ENCODE measurements at regions not wholly inside any gene's neighbourhood (a gene's known extent, or its start where the extent isn't known, plus 50 kb on each side); places are given as distances from the start of the nearest gene placed in this dataset.
"Not testable (repeated sequence)": the region's sequence is repeated elsewhere in the genome, so short reads cannot be mapped to it uniquely, and the experiment has no call there.

DNA sequence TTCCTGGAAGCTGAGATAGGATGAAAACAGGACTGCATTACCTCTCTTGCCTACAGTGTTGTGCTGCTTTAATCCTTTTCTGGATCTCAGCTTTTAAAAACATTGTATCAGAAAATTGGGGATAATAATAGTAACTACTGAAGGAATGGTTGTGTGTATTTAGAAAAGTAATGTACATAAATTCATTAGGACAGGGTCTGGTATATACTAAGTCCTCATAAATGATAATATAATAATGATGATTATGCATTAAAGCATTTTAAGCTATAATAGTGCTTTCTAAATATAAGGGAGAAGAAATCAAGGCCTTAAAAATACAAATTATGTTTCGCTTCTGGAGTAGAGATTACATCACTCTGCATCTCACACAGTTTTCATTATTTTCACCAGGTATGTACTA is 530.1 kb downstream of the ZNF385D start:
- CTCF ChIA-PET, result no interaction called here
- Mint-ChIP-seq H3K27ac (no peak overlapping the region), H3K36me3 (ENCODE audit: low read depth) (no peaks in the 10 kb centered on the region), H3K4me3 (no peak overlapping the region), H3K9me3 (peaks cover 15% of the 10 kb centered on the region), H3K4me1 (no peaks in the 10 kb centered on the region), H3K27me3 (no peaks in the 10 kb centered on the region)
- POLR2A ChIA-PET, result no interaction called here
- DNase-seq, result no peak

DNA sequence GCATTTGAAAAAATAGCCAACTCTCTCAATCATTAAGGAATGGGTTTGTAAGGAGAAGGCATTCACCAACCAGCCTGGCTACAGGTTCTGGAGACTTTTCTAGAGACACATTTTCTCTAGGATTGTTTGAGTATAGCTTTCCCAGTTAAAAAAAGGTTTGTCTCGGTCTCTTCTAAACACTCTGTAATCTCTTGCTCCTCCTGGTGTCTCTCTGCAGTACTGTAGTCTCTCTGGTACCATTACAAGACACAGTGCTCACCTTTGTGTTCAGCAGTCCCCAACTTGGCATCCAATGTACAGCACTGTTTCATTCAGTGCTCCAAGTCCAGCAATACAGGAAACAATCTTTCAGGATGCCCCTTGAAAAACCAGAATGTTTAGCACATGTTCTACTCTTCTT is 534.4 kb downstream of the ZNF385D start:
- no peak overlapping the region for H3K4me3 Mint-ChIP-seq
- no peaks in the 10 kb centered on the region for H3K27me3 Mint-ChIP-seq
- no peak overlapping the region for H3K27ac Mint-ChIP-seq
- peaks cover 17% of the 10 kb centered on the region for H3K9me3 Mint-ChIP-seq
- CTCF ChIA-PET, result no interaction called here
- no peaks in the 10 kb centered on the region for H3K4me1 Mint-ChIP-seq
- POLR2A ChIA-PET, result no interaction called here
- H3K36me3 Mint-ChIP-seq (ENCODE audit: low read depth), result no peaks in the 10 kb centered on the region
- DNase-seq, result no peak

DNA sequence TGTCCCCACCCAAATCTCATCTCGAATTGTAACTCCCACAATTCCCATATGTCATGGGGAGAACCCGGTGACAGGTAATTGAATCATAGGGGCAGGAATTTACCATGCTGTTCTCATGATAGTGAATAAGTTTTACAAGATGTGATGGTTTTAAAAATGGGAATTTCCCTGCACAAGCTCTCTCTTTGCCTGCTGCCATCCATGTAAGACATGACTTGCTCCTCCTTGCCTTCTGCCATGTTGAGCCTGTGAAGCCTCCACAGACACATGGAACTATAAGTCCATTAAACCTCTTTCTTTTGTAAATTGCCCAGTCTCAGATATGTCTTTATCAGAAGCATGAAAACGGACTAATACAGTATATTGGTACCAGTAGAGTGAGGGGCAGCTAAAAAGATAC is 546.9 kb downstream of the ZNF385D start:
- H3K4me1 Mint-ChIP-seq; H3K36me3 Mint-ChIP-seq (ENCODE audit: low read depth); H3K4me3 Mint-ChIP-seq; POLR2A ChIA-PET; H3K27me3 Mint-ChIP-seq; H3K27ac Mint-ChIP-seq; CTCF ChIA-PET; DNase-seq: not testable (repeated sequence)
- peaks cover 21% of the 10 kb centered on the region for H3K9me3 Mint-ChIP-seq

DNA sequence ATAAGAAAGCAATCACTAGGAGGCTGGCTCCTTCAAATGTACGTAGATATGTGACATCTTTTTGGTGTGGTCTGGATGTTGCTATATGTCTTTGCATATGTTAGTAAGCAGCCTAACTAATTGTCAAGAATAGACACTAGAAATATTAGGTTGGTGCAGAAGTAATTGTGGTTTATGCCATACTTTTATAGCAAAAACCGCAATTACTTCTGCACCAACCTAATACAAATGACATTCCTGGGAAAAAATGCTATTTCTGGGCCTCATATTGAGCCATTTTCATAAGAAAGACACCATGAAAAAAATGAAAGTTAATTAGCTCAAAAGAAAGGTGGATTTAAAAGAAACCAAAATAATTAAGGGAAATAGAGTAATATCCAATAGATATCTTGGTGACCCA is 555.8 kb downstream of the ZNF385D start:
- no peaks in the 10 kb centered on the region for H3K27me3 Mint-ChIP-seq
- H3K36me3 Mint-ChIP-seq (ENCODE audit: low read depth), result no peaks in the 10 kb centered on the region
- POLR2A ChIA-PET, result no interaction called here
- no peaks in the 10 kb centered on the region for H3K4me1 Mint-ChIP-seq
- no peak for DNase-seq
- H3K4me3 Mint-ChIP-seq, result no peak overlapping the region
- peaks cover 13% of the 10 kb centered on the region for H3K9me3 Mint-ChIP-seq
- H3K27ac Mint-ChIP-seq, result no peak overlapping the region
- CTCF ChIA-PET, result no interaction called here

DNA sequence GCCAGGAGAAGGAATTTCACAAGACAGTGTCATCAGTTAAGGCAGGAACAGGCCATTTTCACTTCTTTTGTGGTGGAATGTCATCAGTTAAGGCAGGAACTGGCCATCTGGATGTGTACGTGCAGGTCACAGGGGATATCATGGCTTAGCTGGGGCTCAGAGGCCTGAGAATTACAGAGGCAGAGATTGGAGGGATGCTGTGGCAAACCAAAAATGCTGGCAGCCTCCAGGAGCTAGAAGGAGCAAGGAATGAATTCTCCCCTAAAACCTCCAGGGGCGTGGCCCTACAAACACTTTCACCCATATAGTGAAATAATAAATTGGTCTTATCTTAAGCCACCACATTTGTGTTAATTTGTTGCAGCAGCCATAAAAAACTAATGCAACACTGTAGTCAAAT is 557.0 kb downstream of the ZNF385D start:
- H3K27me3 Mint-ChIP-seq; POLR2A ChIA-PET; DNase-seq; H3K4me1 Mint-ChIP-seq; H3K36me3 Mint-ChIP-seq (ENCODE audit: low read depth); CTCF ChIA-PET; H3K27ac Mint-ChIP-seq; H3K4me3 Mint-ChIP-seq: not testable (repeated sequence)
- peaks cover 13% of the 10 kb centered on the region for H3K9me3 Mint-ChIP-seq

DNA sequence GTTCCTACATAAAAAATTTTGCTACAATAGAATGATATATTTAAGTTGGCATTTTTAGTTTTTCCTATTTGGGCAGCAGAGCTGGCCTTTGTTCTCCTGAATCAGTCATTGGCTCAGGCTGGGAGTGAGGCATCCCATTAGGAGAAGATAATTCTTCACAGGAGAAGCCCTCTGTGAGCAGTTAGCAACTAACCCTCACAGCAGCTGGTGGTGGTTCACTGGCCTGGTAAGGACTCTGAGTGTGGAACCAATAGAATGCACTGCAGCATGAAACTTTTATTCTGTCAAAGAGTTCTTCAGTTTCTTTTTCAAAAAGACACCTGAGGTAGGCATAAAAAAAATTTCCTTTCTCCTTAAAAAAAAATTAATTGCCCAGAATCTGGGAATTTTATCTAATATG is 562.6 kb downstream of the ZNF385D start:
- CTCF ChIA-PET, result no interaction called here
- H3K27me3 Mint-ChIP-seq, result no peaks in the 10 kb centered on the region
- no peak overlapping the region for H3K4me3 Mint-ChIP-seq
- no peak overlapping the region for H3K27ac Mint-ChIP-seq
- POLR2A ChIA-PET, result no interaction called here
- H3K9me3 Mint-ChIP-seq, result peaks cover 9% of the 10 kb centered on the region
- no peaks in the 10 kb centered on the region for H3K36me3 Mint-ChIP-seq (ENCODE audit: low read depth)
- no peak for DNase-seq
- no peaks in the 10 kb centered on the region for H3K4me1 Mint-ChIP-seq

DNA sequence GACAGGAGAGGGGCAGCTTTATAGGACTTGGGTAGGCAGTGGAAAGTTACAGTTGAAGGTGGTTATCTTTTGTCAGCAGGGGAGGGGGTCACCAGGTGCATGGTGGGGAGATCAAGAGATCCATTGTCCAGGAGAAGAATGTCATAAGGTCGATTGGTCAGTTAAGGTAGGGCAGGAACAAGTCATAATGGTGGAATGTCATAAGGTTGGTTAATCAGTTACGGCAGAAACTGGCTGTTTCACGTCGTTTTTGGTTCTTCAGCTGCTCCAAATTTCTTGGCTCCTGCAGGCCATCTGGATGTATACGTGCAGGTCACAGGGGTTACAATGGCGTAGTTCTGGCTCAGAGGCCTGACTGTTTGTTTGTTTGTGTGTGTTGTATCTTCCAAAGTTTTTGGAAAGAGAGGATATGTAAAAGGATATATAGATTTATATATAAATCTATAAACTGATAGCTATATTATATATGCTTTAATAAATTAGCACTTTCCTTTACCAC is 565.1 kb downstream of the ZNF385D start:
- H3K4me1 Mint-ChIP-seq, result no peaks in the 10 kb centered on the region
- peaks cover 3% of the 10 kb centered on the region for H3K9me3 Mint-ChIP-seq
- no peak overlapping the region for H3K27ac Mint-ChIP-seq
- POLR2A ChIA-PET, result no interaction called here
- DNase-seq, result no peak
- CTCF ChIA-PET, result no interaction called here
- H3K27me3 Mint-ChIP-seq, result no peaks in the 10 kb centered on the region
- no peak overlapping the region for H3K4me3 Mint-ChIP-seq
- H3K36me3 Mint-ChIP-seq (ENCODE audit: low read depth), result no peaks in the 10 kb centered on the region

DNA sequence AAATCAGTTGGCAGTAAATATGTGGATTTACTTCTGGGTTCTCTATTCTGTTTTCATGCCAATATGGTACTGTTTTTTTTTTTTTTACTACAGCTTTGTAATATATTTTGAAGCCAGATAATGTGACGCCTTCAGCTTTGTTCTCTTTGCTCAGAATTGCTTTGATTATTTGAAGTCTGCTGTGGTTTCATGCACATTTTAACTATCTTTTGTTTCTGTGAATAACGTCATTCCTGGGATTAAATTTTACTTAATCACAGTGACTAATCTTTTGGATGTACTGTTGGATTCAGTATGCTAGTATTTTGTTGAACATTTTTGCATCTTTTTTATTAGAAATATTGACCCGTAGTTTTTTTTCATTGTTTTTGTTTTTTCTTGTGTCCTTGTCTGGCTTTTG is 576.5 kb downstream of the ZNF385D start:
- no peak for DNase-seq
- H3K4me3 Mint-ChIP-seq, result no peak overlapping the region
- H3K27ac Mint-ChIP-seq, result no peak overlapping the region
- ChIA-PET CTCF (no interaction called here), POLR2A (no interaction called here)
- no peaks in the 10 kb centered on the region for H3K36me3 Mint-ChIP-seq (ENCODE audit: low read depth)
- no peaks in the 10 kb centered on the region for H3K4me1 Mint-ChIP-seq
- peaks cover 12% of the 10 kb centered on the region for H3K9me3 Mint-ChIP-seq
- no peaks in the 10 kb centered on the region for H3K27me3 Mint-ChIP-seq

DNA sequence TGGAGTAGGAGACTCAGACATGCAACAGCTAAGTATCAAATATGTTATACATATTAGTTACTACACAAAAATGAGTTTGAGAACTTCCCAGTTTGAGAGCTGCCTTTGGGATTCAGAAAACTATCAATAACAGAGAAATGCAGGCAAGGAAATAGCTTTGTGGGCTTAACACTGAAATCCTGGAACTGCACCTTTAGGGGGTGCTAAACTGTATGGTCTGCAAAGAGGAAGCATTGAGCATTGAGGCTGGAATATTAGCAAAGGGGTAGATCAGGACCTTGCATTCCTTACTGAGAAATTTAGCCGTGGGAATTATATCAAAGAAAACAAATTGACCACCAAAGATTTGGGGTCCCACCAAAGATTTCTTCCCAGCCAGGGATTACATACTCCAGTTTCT is 580.0 kb downstream of the ZNF385D start:
- Mint-ChIP-seq H3K4me3 (no peak overlapping the region), H3K36me3 (ENCODE audit: low read depth) (no peaks in the 10 kb centered on the region), H3K27me3 (no peaks in the 10 kb centered on the region), H3K9me3 (peaks cover 3% of the 10 kb centered on the region), H3K27ac (no peak overlapping the region), H3K4me1 (no peaks in the 10 kb centered on the region)
- ChIA-PET CTCF (no interaction called here), POLR2A (no interaction called here)
- no peak for DNase-seq

DNA sequence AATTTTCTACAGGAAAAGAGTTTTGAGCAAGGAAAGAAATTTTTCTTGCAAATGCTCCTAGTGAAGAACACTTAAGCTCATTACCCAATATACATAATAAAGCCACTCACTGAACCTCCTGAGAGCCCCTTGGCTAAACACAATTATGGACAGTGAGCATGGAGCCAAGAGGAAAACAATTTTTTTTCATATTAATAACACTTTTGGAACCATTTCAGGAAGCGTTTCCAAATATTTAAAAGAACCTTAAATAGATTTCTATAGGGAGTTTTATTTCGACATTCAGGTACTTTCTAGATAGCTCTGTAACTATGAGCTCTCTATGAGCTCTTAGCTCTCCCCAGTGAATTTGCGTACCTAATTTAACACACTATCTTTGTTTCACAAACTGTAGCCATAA is 581.1 kb downstream of the ZNF385D start:
- Mint-ChIP-seq H3K9me3 (peaks cover 5% of the 10 kb centered on the region), H3K4me1 (no peaks in the 10 kb centered on the region), H3K27ac (no peak overlapping the region), H3K4me3 (no peak overlapping the region), H3K27me3 (no peaks in the 10 kb centered on the region), H3K36me3 (ENCODE audit: low read depth) (no peaks in the 10 kb centered on the region)
- ChIA-PET CTCF (no interaction called here), POLR2A (no interaction called here)
- no peak for DNase-seq

DNA sequence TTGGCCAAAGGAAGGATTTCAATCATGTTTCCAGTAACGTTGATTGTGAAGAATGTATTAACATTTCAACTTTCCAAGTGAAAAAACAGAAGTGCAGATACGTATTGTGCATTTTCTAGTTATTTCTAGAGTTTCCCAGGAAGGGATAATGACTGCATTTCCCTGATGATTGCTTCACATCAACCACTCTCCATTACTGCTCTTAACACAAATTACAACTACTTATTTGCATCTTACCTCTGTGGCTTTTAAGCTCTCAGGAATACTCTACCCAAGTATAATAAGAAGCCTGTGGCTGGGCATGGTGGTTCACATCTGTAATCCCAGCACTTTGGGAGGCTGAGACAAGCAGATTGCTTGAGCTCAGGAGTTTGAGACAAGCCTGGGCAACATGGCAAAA is 582.5 kb downstream of the ZNF385D start:
- ChIA-PET CTCF (no interaction called here), POLR2A (no interaction called here)
- H3K27me3 Mint-ChIP-seq, result no peaks in the 10 kb centered on the region
- H3K4me1 Mint-ChIP-seq, result no peaks in the 10 kb centered on the region
- no peak for DNase-seq
- no peak overlapping the region for H3K27ac Mint-ChIP-seq
- H3K4me3 Mint-ChIP-seq, result no peak overlapping the region
- no peaks in the 10 kb centered on the region for H3K36me3 Mint-ChIP-seq (ENCODE audit: low read depth)
- peaks cover 2% of the 10 kb centered on the region for H3K9me3 Mint-ChIP-seq

DNA sequence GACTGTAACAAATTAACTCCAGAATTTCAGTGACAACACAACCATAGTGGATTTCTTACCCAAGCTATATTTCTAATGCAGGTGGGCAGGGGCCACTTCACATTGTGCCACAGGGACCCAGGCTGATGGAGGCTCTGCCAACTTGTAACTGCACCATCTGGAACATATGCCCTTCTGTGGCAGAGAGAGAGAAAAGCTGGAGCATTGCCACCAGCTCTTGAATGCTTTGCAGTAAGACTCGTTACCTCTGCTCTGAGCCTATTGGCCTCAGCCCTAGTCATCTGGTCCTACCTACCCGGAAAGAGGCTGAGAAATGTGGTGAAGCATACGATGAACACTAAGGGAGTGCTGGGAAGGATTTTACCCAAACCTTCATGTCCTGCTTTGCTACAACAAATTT is 587.1 kb downstream of the ZNF385D start:
- Mint-ChIP-seq H3K4me3 (no peak overlapping the region), H3K9me3 (peaks cover 7% of the 10 kb centered on the region), H3K4me1 (no peaks in the 10 kb centered on the region), H3K27ac (no peak overlapping the region), H3K36me3 (ENCODE audit: low read depth) (no peaks in the 10 kb centered on the region), H3K27me3 (no peaks in the 10 kb centered on the region)
- CTCF ChIA-PET, result no interaction called here
- POLR2A ChIA-PET, result no interaction called here
- DNase-seq, result no peak

DNA sequence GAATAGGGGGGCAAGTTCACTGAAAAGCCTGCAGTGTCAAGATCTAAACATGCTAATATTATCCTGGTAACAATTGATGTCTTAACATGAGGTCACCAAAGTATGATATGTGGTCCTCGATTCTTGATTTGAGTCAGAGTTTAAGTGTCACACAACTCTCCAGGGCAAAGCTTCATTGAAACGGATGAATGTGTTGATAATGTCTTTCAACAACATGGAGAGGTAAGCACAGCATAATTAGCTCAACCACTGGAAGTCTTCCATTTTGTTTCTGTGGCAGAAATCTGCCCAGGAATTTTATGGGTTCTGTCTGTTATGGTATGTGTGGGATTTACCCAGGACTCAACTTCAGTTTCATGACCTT is 591.5 kb downstream of the ZNF385D start:
- Mint-ChIP-seq H3K4me1 (no peaks in the 10 kb centered on the region), H3K4me3 (no peak overlapping the region), H3K9me3 (peaks cover 16% of the 10 kb centered on the region), H3K27me3 (no peaks in the 10 kb centered on the region), H3K27ac (no peak overlapping the region), H3K36me3 (ENCODE audit: low read depth) (no peaks in the 10 kb centered on the region)
- ChIA-PET CTCF (no interaction called here), POLR2A (no interaction called here)
- no peak for DNase-seq

DNA sequence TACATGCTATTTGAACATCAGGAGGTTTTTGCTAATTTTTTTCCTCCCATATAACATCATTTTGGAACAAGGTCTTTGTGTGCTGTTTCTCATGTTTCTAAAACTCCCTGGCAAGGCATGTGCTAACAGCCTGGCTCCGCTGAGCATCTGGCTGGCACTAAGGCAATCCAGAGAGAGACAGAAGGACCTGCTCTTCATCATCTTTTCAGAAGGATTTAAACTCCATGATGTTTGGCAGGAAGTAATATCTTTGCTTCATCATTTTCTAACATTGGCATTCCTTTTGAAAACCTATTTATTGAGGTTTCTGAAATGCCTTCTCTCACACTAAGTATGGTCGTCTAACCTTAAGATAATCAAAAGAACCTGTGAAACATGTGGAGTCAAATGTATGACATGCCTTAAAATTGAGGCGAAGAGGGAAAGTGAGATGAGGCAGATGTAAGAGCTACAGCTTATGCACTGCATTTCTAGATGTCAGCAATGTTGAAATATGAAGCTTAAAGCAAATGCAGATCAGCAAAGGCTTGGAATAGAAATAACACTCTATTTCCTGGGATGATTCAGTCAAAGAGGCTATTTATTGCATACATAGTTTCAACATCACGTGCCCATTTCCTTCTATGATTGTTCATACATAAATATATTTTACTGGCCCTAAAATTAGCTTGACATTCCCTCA is 592.0 kb downstream of the ZNF385D start:
- Mint-ChIP-seq H3K27ac (no peak overlapping the region), H3K9me3 (peaks cover 16% of the 10 kb centered on the region), H3K27me3 (no peaks in the 10 kb centered on the region), H3K36me3 (ENCODE audit: low read depth) (no peaks in the 10 kb centered on the region), H3K4me3 (no peak overlapping the region), H3K4me1 (no peaks in the 10 kb centered on the region)
- no peak for DNase-seq
- CTCF ChIA-PET, result no interaction called here
- POLR2A ChIA-PET, result no interaction called here

DNA sequence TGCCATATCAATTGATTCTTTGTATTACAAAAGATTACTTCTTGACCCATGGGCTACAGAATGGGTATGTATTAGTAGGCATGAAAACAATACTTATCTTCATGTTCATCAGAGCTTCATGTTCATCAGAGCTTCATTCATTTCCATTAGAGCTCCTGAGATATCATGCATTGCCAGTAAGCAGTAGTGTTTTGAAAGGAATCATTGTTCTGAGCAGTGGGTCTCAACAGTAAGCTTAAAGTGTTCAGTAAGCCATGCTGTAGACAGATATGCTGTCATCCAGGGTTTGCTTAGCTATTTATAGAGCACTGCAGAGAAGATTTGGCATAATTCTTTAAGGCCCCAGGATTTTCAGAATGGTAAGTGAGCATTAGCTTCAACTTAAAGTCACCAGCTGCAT is 596.1 kb downstream of the ZNF385D start:
- Mint-ChIP-seq H3K4me3 (no peak overlapping the region), H3K36me3 (ENCODE audit: low read depth) (no peaks in the 10 kb centered on the region), H3K27me3 (no peaks in the 10 kb centered on the region), H3K4me1 (no peaks in the 10 kb centered on the region), H3K27ac (no peak overlapping the region), H3K9me3 (peaks cover 11% of the 10 kb centered on the region)
- POLR2A ChIA-PET, result no interaction called here
- CTCF ChIA-PET, result no interaction called here
- DNase-seq, result no peak

Data from activated CD4-positive, alpha-beta memory T cell treated with anti-CD3 and anti-CD28 coated beads, Interleukin-2, amount 10 ng/mL, durations not matched to agents 7 days and 5 days (primary cell).